Fibroblast of peridontal ligament (primary cell): ENCODE measurements at regions not wholly inside any gene's neighbourhood (a gene's known extent, or its start where the extent isn't known, plus 50 kb on each side); places are given as distances from the start of the nearest gene placed in this dataset.

Source experiments
- DNase-seq: peaks from one replicate; pipeline ENCODE4 v3.0.0-alpha.2; 2010; ENCODE audit errors: extremely low read depth

DNA sequence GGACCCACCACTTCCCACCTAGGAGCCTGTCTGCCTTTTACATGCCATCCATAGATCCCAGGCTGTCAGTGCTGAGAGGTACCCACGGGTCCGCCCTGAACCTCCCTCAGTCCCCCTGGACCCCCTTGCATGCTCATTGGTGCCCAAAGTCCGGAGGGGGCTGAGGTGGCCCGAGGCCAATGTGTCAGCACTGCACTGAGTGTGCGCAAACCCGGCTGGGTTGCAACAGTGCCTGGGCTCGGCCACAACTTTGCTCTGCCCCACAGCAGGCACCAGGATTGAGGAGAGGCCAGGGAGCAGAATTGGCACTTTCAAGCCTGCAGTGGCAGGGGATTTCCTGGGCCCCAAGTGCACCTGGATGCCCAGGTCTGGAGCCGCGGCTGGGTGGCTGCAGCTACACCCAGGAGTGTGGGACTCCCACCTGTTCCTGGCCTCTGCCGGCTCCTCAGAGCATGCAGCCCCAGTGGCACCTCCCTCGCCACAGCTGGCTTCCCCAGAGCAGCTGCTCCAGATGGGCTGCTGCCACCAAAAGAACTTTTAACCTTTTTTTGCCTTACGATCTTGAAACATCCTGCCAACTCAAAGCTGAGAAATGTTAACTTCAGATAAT, 837.0 kb downstream of the SLITRK6 start:
- no peak for DNase-seq

DNA sequence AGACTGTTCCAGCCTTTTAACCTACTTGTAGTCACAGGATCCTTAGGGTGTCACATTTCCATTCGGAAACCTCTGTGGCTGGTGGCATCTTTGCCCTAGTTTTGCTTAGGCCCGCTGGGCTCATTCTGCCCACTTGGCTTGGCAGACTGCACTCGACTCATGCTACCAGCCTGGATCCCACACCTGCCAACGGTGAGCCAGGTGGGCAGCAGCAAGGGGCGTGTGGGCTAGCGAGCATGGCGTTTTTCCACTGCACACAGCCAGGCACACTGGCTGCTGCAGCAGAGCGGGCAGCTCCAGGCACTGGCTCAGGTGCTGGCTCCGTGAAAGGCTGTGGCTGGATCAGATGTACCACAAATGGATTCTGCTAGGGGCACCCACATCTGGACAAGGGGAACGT, 838.2 kb downstream of the SLITRK6 start:
- DNase-seq, result no peak

DNA sequence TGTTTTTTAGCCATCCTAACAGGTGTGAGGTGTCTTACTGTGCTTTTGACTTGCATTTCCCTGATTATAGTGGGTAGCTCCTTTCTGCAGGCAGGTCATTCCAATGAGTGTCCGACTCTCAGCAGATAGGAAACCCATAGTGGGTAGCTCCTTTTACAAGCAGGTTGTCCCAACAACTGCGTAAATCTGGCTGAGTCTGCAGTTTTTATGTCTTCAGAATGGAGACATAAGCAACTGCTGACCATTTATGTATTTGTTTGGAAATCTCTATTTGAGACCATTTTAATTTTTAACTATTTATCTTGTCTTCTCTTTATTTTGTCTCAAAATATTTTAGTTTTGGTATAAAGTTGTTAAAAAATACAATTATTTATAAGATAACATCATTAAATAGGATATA, 839.4 kb downstream of the SLITRK6 start:
- DNase-seq, result no peak

DNA sequence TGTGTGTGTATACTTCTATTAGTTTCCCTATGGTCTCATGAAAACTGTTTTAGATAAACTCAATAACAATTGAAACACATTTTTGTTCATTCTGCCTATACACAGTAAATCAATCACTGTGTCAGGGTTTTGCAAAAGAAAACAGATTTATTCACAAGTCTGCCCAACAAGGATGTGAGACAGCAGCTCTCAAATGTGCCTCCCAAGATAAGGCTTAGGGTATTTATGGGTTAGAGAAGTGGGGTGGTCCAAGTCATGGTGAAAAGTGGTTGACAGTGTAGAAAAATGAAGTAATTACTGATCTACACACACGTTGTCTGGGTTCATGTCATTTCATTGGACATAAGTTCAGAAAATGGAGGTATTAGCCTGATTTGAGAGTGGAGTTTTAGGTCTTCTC, 844.6 kb downstream of the SLITRK6 start:
- DNase-seq, result no peak

DNA sequence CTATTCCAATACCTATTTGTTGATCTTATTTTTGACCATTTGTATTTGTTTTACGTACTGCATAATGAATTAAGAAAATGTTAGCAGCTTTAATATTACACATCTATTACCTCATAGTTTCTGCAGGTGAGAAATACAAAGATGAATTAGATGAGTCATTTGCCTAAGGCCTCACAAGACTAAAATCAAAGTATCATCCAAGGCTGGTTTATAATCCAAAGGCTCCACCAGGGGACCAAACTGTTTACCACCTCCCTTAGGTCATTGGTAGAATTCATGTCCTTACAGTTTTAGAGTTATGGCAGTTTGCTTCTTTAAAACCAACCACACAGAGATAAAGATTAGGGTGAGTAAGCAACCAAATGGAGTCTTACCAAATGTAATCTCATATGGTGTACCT, 848.1 kb downstream of the SLITRK6 start:
- DNase-seq, result no peak

DNA sequence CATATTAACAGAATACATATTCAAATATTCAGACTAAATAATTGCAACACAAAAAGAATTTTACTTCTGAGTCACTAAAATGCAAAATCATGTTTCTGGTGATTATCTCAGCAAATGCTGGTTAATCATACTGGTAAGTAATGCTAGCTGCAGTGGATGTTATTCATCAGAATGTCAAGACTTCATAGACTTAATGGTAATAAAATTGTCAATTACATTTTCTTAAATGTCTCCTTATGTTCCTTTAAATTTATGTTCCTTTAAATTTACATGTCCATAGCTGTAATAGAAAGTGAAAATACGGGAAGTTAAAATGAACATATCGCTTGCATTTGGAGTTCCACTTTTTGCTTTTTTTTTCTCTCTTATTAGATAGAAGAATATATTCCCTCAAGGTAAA, 853.0 kb downstream of the SLITRK6 start:
- DNase-seq, result no peak

DNA sequence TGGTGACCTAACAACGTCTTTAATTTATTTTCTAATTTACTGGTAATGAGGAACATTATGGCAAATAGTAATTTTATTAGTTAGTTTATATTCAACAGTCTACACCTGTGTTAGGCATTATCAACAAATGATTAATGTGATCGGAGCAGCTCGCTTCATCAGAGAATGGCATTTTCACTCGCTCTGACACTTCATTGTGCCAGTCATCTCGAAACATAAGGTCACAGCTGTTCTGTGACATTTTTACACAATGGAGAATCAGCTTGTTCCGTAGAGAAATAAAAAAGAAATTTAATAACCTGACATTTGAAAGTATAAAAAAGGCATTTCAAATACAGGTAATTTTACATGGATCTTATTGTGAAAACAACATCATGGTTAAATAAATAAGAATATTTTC, 858.4 kb downstream of the SLITRK6 start:
- no peak for DNase-seq

DNA sequence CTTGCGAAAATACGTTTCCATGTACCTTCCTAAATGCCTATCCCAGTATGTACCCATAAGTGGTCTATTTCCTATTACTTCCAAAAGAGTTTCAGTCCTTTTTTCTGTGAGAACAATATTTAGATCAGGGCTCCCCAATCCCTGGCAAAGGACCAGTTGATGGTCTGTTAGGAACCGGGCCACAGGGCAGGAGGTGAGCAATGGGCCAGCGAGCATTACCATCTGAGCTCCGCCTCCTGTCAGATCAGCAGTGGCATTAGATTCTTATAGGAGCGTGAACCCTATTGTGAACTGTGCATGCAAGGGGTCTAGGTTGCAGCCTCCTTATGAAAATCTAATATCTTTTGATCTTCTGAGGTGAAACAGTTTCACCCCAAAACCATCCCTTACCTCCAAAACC, 859.1 kb downstream of the SLITRK6 start:
- no peak for DNase-seq

DNA sequence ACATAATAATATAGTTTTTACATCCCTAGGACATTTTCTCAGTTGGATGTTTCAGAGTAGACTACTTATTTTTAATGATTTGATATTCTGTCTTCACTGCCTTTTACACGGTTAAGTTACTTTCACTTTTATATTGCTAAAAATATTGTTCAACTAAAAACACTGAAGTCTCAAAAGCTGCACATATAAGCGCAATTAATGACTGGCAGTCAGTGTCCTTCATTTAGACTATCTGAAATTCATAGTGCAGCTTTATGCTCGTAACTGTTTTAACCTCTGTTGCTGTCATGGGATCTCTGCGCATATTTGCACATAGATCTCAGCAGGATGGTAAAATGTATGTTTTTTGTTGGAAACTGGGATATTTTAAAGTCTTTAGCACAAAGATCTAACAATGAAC, 864.3 kb downstream of the SLITRK6 start:
- DNase-seq, result peak; percentile 15

DNA sequence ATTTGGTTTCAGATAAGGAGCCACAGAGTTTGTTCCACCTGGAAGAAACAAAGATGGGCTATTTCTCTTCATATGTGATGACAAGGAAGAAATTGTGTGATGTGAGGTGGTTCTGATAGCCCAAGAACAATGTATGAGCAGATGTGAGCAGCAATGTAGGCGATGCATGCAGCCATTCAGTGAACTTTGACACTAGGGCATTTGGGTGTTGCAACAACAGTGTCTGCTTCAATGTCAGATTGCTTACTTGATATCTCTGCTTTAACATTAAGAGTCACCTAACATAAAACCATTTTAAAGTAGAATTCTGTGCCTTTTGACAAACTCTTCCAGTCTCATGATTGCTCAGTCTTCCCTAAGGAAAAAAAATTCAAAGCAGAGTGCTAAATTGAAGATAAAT, 865.4 kb downstream of the SLITRK6 start:
- no peak for DNase-seq

DNA sequence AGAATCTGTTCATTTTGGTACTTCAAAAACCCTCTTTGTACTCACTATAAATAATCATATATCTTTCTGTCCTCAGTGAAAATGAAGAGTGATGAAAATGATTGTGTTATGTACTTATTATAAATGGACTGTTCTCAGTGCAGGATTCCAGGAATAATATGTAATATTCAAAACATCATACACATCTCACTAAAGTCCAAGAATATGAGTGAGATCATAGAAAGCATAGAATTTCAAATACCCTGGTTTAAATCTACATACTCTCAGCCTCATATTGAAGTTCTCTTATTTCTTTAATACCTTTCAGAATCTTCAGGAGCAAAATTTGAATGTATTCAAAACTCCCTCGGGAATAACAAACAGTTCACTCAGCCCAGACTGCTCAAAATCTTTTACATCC, 868.0 kb downstream of the SLITRK6 start:
- DNase-seq, result no peak

DNA sequence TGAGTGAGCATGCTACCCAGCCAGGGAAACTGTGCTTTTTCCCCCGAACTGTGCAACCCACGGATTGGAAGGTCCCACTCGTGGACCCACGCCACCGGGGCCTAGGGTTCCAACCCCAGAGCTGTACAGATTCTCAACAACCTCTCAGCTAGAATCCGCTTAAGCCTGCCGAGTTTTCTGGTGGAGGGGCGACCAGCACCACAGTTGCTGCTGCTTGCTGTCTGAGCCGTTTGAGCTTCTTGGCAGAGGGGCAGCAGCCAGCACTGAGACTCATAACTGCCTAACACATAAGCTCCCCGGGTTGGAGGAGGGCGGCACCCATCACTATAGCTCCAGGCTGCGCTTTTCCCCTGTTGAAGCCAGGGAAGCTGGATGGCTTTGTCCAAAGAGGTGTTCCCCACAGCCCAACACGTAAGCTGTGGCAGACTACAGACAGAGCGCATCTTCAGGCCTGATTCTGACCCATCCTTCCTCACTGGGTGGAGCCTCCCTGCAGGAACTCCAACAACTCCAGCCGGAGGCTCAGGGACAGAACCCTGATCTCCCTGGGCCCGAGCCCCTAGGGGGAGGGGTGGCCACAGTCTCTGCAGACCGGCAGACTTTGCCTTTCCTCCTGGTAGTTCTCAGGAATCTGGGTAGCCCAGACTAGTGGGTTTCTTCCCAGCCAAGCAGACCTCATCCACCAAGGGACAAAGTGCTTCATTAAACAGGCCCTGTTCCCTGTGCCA, 871.6 kb downstream of the SLITRK6 start:
- no peak for DNase-seq

DNA sequence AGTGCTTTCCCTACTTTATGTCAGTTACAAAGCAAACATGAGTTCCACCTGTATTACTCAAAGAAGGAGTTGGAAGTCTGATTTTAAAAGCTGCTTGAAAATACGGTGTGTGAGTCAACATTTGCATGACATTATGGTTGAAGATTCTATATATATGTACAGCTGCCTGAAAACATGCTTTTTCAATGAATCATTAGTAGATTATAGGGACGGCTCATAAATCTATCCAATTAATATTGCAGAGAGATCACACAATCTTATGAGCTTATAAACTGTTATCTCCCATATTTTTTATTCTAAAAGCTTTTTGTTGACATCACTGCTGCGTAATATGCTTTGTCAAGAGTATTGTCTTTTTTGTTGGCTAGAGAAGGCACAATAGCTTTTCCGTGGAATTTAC, 873.8 kb downstream of the SLITRK6 start:
- DNase-seq, result no peak

DNA sequence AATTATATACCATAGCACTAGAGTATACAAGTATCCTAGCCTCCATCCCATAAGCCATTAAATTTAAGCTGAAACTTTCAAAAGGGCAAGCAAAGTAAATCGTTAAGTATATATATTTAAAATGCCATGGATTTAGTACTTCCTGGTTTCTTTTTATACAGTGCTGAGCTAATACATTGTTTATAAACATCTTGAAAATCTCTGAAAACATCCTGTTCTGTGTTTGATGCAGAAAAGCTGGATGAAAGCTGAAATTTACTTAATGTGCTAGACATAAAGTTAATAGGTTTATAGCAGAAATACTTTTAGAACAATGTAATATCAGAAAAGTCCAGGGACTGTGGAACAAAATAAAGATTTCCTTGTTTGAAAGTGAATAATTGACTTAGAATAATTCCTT, 875.4 kb downstream of the SLITRK6 start:
- DNase-seq, result no peak

DNA sequence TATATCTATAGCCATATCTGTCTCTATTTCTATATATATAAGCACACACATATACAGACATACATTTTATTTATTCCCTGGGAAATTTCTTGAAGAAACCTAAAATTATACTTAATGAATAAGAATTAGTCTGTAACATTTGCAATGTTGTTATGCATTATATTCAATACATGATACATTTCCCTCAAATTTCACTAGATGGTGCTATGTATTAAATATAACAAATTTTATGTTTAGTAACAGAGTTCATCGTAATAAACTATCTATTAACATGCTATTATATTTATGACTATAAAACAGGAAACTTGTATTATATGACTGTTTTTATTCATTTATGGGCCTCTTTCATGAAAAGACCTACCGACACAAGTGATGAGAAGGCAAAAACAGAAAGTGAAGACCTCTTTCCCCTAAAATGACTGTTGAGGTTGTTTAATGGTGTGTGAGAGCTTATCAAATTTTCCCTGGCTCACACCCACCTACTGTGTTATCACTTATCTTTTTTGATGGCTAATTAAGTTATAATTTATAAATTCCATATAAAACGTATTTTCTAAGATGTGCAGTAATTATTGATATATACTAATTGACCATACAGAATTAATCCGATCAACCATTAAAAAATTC, 881.9 kb downstream of the SLITRK6 start:
- peak; percentile 61 for DNase-seq

DNA sequence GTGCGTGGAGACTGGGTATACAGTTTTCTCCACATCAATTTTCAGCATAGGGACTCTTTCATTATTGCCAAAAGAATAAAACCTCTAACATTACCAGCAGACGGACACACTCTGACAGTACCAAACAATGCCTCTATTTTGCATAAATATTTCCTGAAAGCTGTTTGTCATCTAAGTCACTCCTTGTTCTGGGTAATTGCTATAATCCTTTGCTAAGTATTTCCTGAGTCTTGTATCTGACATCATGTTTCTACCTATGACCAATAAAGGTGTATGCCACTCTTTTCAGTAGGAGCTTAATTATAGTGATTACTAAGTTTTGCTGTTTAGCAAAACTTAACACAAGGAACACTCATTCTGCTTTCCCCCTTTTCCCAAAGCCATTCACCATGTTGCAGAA, 886.5 kb downstream of the SLITRK6 start:
- DNase-seq, result no peak

DNA sequence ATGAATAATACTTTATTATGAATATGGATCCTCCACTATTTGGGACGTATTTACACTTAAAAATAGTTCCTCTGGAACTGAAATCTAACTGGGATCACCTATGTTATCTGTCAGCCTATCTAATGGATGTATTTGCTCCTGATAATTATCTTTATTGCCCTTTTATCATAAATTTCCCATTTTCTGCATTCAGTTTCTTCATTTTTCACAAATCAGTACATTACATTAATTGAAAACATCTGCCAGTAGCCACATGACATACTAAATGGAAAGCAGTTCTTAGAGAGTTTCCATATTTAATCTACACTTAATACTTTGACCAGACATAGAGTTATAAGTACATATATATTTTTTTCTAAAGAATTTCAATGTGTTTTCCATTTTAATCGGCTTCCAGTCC, 888.8 kb downstream of the SLITRK6 start:
- DNase-seq, result no peak

DNA sequence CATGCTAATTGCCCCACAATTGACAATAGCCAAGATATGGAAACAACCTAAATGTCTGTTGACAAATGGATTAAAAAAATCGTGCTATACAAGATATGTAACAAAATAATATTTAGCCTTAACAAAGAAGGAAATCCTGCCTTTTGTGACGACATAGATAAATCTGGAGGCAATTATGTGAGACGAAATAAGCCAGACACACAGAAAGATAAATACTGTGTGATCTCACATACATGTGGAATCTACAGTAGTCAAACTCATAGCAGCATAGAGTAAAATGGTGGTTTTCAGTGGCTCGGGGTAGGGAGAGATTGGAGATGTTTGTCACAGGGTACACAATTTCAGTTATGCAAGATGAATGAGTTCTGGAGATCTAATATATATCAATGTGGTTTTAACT, 895.8 kb downstream of the SLITRK6 start:
- DNase-seq, result peak; percentile 51

DNA sequence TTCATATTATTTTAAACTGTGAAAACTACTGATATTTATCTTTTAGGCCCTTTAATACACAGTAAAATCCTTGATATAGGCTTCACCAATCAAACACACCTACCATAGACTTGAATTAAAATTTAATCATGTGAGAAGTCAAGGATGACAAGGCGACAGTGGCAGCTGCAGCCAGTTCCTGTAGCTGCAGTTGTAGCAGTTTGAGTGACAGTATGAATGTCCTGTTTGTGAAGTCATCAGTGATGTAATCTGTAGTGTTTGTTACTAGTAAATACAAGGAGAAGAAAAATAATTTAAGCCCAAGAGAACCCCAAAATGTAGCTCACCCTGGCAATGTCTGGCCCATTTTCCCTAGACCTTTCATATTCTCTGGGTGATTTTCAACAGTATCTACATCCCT, 897.0 kb downstream of the SLITRK6 start:
- DNase-seq, result no peak

DNA sequence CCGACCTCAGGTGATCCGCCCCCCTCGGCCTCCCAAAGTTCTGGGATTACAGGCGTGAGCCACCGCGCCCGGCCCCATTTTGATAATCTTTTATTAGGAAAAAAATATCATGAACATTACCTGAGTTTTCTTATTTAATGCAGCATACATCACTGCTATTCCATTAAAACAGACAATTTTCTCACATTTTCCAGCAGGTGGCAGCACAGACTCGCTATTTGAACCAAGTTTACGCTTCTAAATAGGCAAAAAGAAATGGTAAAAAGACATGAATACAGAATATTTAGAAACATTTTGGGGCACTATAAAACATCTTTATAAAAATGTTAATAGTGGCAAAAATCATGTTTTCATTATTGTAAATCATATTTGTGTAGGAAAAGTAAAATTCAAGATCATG, 903.1 kb downstream of the SLITRK6 start:
- DNase-seq, result peak; percentile 84

DNA sequence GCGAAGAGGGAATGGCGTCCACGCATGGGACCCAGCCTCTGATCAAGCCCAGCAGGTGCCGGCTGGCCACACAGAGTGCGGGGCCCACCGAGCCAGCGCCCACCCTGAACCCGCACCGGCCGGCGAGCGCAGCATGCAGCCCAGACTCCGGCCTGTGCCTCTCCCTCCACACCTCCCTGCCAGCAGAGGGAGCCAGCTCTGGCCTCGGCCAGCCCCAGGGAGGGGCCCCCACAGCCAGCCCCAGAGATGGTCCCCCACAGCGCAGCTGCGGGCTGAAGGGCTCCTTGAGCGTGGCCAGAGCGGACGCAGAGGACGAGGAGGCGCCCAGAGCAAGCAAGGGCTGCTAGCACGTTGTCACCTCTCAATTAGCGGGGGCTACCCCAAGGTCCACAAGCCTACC, 904.5 kb downstream of the SLITRK6 start:
- DNase-seq, result no peak

DNA sequence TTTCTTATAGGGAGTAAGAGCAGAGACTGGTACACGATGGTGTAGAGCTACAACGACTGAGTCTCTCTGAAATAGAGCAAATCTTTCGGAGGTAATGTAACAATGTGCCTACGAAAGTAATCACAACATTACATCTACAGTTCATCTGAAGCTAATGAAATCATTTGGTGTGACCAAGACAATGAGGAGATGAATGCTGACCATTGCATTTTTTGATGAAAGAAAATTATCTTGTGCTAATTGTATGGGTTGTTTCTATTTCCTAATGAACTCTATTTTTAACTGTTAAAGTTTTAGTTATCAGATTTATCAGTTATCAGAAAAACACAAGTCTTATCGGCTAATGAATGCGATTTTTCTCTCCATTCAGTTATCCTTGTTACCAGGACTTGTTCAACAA, 913.4 kb downstream of the SLITRK6 start:
- DNase-seq, result no peak

DNA sequence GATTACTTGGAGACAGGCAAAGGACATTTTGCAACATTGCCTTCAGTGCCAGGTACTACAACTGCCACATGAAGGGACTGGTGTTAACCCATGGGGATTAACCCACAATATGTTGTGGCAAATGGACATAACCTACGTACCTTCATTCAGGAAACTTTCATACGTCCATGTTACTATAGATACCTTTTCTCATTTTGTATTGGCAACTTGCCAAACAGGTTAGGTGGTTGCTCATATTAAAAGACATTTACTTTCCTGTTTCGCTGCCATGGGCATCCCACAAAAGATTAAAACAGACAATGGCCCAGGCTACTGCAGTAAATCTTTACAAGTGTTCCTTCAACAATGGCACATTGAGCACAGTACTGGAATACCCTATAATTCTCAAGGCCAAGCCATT, 925.3 kb downstream of the SLITRK6 start:
- DNase-seq, result no peak

DNA sequence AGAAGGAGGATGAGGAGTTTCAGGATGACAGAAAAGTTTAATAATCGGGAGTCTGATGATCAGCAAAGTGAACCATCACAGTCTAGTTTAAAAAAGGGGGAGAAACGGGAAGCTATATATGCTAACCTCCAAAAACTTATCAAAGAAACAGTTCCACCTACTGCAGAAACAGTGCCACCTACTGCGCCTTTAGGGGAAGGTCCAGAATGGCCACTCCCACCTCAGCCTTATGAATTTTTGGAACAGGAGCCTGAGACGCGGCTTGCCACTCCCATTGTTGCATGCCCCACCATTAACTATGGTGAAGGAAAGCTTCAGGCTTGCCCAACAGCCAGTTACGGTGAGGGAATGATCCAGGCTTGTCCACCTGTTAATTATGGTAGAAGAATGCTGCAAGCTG, 929.0 kb downstream of the SLITRK6 start:
- DNase-seq, result no peak
